Activated naive CD4-positive, alpha-beta T cell treated with anti-CD3 and anti-CD28 coated beads for 36 hours (primary cell): ENCODE measurements at regions not wholly inside any gene's neighbourhood (a gene's known extent, or its start where the extent isn't known, plus 50 kb on each side); places are given as distances from the start of the nearest gene placed in this dataset.

Experiments
- CTCF ChIA-PET: fragments of 350-600 bp; sonication (Branson Sonifier 250); formaldehyde crosslinking; loops from one replicate; lab custom pipeline; 2021; ENCODE audit warnings: antibody characterized with exemption; lab: Charles Lee
- DNase-seq: peaks from one replicate; pipeline ENCODE4 v3.0.0-alpha.2; 2020
- H3K27ac Mint-ChIP-seq: one replicate; pipeline ENCODE4 v1.8.0; 2021; ENCODE audit warnings: mild to moderate bottlenecking, mixed read lengths
- H3K27me3 Mint-ChIP-seq: one replicate; pipeline ENCODE4 v1.8.0; 2021; ENCODE audit warnings: low read depth, mixed read lengths
- H3K36me3 Mint-ChIP-seq: one replicate; pipeline ENCODE4 v1.8.0; 2021; ENCODE audit warnings: low read depth, mixed read lengths
- H3K4me1 Mint-ChIP-seq: one replicate; pipeline ENCODE4 v1.8.0; 2021; ENCODE audit warnings: low read depth, mixed read lengths
- H3K4me3 Mint-ChIP-seq: one replicate; pipeline ENCODE4 v1.8.0; 2021; ENCODE audit warnings: mild to moderate bottlenecking, moderate library complexity, mixed read lengths
- H3K9me3 Mint-ChIP-seq: one replicate; pipeline ENCODE4 v1.8.0; 2021; ENCODE audit warnings: mixed read lengths
- intact Hi-C: fragments of 100-400 bp; cut with micrococcal nuclease; formaldehyde crosslinking; loops from one replicate; pipeline ENCODE4 v1.15.1; 2023

GRCh38 chr9:126218359-126219125 is 108.1 kb upstream of the MVB12B start:
- CTCF ChIA-PET: no interaction called here
- Mint-ChIP-seq H3K27me3 (peaks cover 56% of the 10 kb centered on the region), H3K36me3 (no peaks in the 10 kb centered on the region), H3K4me1 (no peaks in the 10 kb centered on the region), H3K4me3 (no peak overlapping the region), H3K9me3 (peaks cover 6% of the 10 kb centered on the region), H3K27ac (no peak overlapping the region)
- DNase-seq: no peak
- intact Hi-C loops: no loop called here

GRCh38 chr9:126219166-126219565 is 107.5 kb upstream of the MVB12B start:
- intact Hi-C loops: no loop called here
- Mint-ChIP-seq H3K9me3 (peaks cover 5% of the 10 kb centered on the region), H3K4me1 (no peaks in the 10 kb centered on the region), H3K4me3 (no peak overlapping the region), H3K36me3 (no peaks in the 10 kb centered on the region), H3K27ac (no peak overlapping the region), H3K27me3 (peaks cover 62% of the 10 kb centered on the region)
- DNase-seq: no peak
- CTCF ChIA-PET: no interaction called here

GRCh38 chr9:126219648-126220063 is 107.0 kb upstream of the MVB12B start:
- no peak overlapping the region for H3K4me3 Mint-ChIP-seq
- H3K27ac Mint-ChIP-seq: no peak overlapping the region
- peaks cover 66% of the 10 kb centered on the region for H3K27me3 Mint-ChIP-seq

GRCh38 chr9:126221480-126221879 is 105.1 kb upstream of the MVB12B start:
- intact Hi-C loops: no loop called here
- Mint-ChIP-seq H3K9me3 (no peaks in the 10 kb centered on the region), H3K27me3 (peaks cover 57% of the 10 kb centered on the region), H3K27ac (no peak overlapping the region), H3K4me1 (no peaks in the 10 kb centered on the region), H3K4me3 (no peak overlapping the region), H3K36me3 (no peaks in the 10 kb centered on the region)
- CTCF ChIA-PET: interaction anchor here (1.3 kb wide), 1 partner anchor 8 kb away, joined by 5 read pairs; no protein-coding TSS in a partner anchor
- DNase-seq: no peak

More at GRCh38 chr9:126219648-126220063, 107.0 kb upstream of the MVB12B start:
- no peak for DNase-seq
- intact Hi-C loops: no loop called here
- Mint-ChIP-seq H3K9me3 (peaks cover 2% of the 10 kb centered on the region), H3K4me1 (no peaks in the 10 kb centered on the region), H3K36me3 (no peaks in the 10 kb centered on the region)
- CTCF ChIA-PET: no interaction called here

- intact Hi-C loops: no loop called here
- no peak for DNase-seq
- Mint-ChIP-seq H3K27ac (no peak overlapping the region), H3K4me1 (no peaks in the 10 kb centered on the region), H3K4me3 (no peak overlapping the region), H3K9me3 (no peaks in the 10 kb centered on the region), H3K27me3 (peaks cover 63% of the 10 kb centered on the region), H3K36me3 (no peaks in the 10 kb centered on the region)
- CTCF ChIA-PET: no interaction called here
Measured at GRCh38 chr9:126222363-126222834, 104.2 kb upstream of the MVB12B start.

GRCh38 chr9:126222835-126223431 is 103.7 kb upstream of the MVB12B start:
- H3K4me3 Mint-ChIP-seq: no peak overlapping the region
- peaks cover 61% of the 10 kb centered on the region for H3K27me3 Mint-ChIP-seq
- DNase-seq: no peak
- H3K9me3 Mint-ChIP-seq: no peaks in the 10 kb centered on the region
- H3K27ac Mint-ChIP-seq: no peak overlapping the region
- no peaks in the 10 kb centered on the region for H3K36me3 Mint-ChIP-seq
- intact Hi-C loops: no loop called here
- no peaks in the 10 kb centered on the region for H3K4me1 Mint-ChIP-seq
- CTCF ChIA-PET: no interaction called here

GRCh38 chr9:126223798-126224531 is 102.7 kb upstream of the MVB12B start:
- CTCF ChIA-PET: no interaction called here
- peaks cover 59% of the 10 kb centered on the region for H3K27me3 Mint-ChIP-seq
- intact Hi-C loops: no loop called here
- H3K4me3 Mint-ChIP-seq: no peak overlapping the region
- H3K4me1 Mint-ChIP-seq: no peaks in the 10 kb centered on the region
- H3K36me3 Mint-ChIP-seq: no peaks in the 10 kb centered on the region
- no peak overlapping the region for H3K27ac Mint-ChIP-seq
- DNase-seq: no peak
- H3K9me3 Mint-ChIP-seq: no peaks in the 10 kb centered on the region

GRCh38 chr9:126225611-126226609 is 100.7 kb upstream of the MVB12B start:
- Mint-ChIP-seq H3K27ac (no peak overlapping the region), H3K27me3 (peaks cover 51% of the 10 kb centered on the region), H3K4me1 (no peaks in the 10 kb centered on the region), H3K9me3 (no peaks in the 10 kb centered on the region), H3K36me3 (no peaks in the 10 kb centered on the region), H3K4me3 (no peak overlapping the region)
- no peak for DNase-seq
- CTCF ChIA-PET: interaction anchor here (1.3 kb wide), 1 partner anchor 818 kb away, joined by 4 read pairs; no protein-coding TSS in a partner anchor
- intact Hi-C loops: loop anchor here (5.0 kb wide), 2 partner anchors 266 to 799 kb away; no protein-coding TSS in a partner anchor

GRCh38 chr9:126226991-126227936 is 99.4 kb upstream of the MVB12B start:
- no peak for DNase-seq
- no peak overlapping the region for H3K4me3 Mint-ChIP-seq

GRCh38 chr9:126228111-126228780 is 98.4 kb upstream of the MVB12B start:
- H3K27ac Mint-ChIP-seq: no peak overlapping the region
- no peak overlapping the region for H3K4me3 Mint-ChIP-seq
- no peak for DNase-seq
- H3K36me3 Mint-ChIP-seq: no peaks in the 10 kb centered on the region
- no peaks in the 10 kb centered on the region for H3K9me3 Mint-ChIP-seq
- H3K27me3 Mint-ChIP-seq: peaks cover 36% of the 10 kb centered on the region
- CTCF ChIA-PET: interaction anchor here (0.6 to 1.7 kb wide), 3 partner anchors 194 to 821 kb away, joined by 3 to 9 read pairs (median 4); no protein-coding TSS in a partner anchor
- H3K4me1 Mint-ChIP-seq: no peaks in the 10 kb centered on the region
- intact Hi-C loops: loop anchor here (2.0 to 5.0 kb wide), 4 partner anchors 264 to 819 kb away; no protein-coding TSS in a partner anchor

More at GRCh38 chr9:126226991-126227936, 99.4 kb upstream of the MVB12B start:
- CTCF ChIA-PET: interaction anchor here (0.6 to 1.2 kb wide), 3 partner anchors 183 to 820 kb away, joined by 3 to 4 read pairs (median 3); no protein-coding TSS in a partner anchor
- H3K4me1 Mint-ChIP-seq: no peaks in the 10 kb centered on the region
- H3K9me3 Mint-ChIP-seq: no peaks in the 10 kb centered on the region
- H3K36me3 Mint-ChIP-seq: no peaks in the 10 kb centered on the region
- peaks cover 40% of the 10 kb centered on the region for H3K27me3 Mint-ChIP-seq
- intact Hi-C loops: loop anchor here (5.0 kb wide), 2 partner anchors 265 to 800 kb away; no protein-coding TSS in a partner anchor
- no peak overlapping the region for H3K27ac Mint-ChIP-seq
